Neural cell (in vitro differentiated cells): ENCODE measurements at regions not wholly inside any gene's neighbourhood (a gene's known extent, or its start where the extent isn't known, plus 50 kb on each side); places are given as distances from the start of the nearest gene placed in this dataset.

Source experiments
- EP300 ChIP-seq: fragments of 450-650 bp; conservative IDR thresholded peaks from 2 replicates; pipeline ENCODE4 v1.6.1; 2014; ENCODE audit warnings: antibody characterized with exemption, mild to moderate bottlenecking, moderate library complexity; ENCODE audit not compliant: poor library complexity, severe bottlenecking
- EZH2 ChIP-seq: fragments of 200-600, 300-800 bp; shearing (Covaris generic), sonication (generic); IDR thresholded peaks from 2 replicates; pipeline ENCODE4 v1.6.1; 2014; ENCODE audit warnings: antibody characterized with exemption, low read length, borderline replicate concordance, mild to moderate bottlenecking; ENCODE audit not compliant: insufficient read depth, poor library complexity, severe bottlenecking
- POLR2AphosphoS5 ChIP-seq: IDR thresholded peaks from 2 replicates; pipeline ENCODE4 v1.6.1; 2012
- RAD21 ChIP-seq: fragments of 450-650 bp; conservative IDR thresholded peaks from 2 replicates; pipeline ENCODE4 v1.6.1; 2014; ENCODE audit warnings: antibody characterized with exemption, mild to moderate bottlenecking, moderate library complexity
- TAF1 ChIP-seq: IDR thresholded peaks from 2 replicates; pipeline ENCODE4 v1.6.1; 2012; ENCODE audit warnings: low read depth
- TF ChIP-seq, protein P1 (sequence below): fragments of 450-650 bp; IDR thresholded peaks from 2 replicates; pipeline ENCODE4 v1.5.1; 2014; ENCODE audit warnings: antibody characterized with exemption, mild to moderate bottlenecking, moderate library complexity; ENCODE audit not compliant: poor library complexity, severe bottlenecking
- TF ChIP-seq, protein P2 (sequence below): IDR thresholded peaks from 2 replicates; pipeline ENCODE4 v1.6.1; 2012; ENCODE audit warnings: borderline replicate concordance

DNA sequence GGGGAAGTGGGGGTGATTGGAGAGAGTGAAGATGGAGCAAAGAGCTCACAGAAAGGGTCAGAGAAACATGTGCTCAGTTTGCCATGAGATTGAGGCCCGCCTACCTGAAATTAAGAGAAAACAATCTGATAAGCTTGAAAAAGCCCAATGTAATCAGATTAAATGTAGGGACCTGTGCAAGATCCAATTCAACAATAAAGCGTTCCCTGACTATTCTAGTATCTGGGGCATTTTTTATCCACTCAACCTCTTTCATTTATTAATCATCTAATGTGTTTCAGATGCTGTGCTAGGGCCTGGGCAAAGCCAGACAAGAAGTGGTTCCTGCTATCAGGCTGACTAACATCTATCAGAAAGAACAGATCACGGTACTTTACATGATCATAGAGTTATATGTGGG is 238.4 kb upstream of the MYO3A start:
- TF ChIP-seq EZH2, result no peak
- no peak for TF ChIP-seq POLR2AphosphoS5
- TF ChIP-seq, protein P1, sequence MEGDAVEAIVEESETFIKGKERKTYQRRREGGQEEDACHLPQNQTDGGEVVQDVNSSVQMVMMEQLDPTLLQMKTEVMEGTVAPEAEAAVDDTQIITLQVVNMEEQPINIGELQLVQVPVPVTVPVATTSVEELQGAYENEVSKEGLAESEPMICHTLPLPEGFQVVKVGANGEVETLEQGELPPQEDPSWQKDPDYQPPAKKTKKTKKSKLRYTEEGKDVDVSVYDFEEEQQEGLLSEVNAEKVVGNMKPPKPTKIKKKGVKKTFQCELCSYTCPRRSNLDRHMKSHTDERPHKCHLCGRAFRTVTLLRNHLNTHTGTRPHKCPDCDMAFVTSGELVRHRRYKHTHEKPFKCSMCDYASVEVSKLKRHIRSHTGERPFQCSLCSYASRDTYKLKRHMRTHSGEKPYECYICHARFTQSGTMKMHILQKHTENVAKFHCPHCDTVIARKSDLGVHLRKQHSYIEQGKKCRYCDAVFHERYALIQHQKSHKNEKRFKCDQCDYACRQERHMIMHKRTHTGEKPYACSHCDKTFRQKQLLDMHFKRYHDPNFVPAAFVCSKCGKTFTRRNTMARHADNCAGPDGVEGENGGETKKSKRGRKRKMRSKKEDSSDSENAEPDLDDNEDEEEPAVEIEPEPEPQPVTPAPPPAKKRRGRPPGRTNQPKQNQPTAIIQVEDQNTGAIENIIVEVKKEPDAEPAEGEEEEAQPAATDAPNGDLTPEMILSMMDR, result no peak
- TF ChIP-seq TAF1, result no peak
- no peak for TF ChIP-seq RAD21
- TF ChIP-seq EP300, result no peak
- TF ChIP-seq, protein P2, sequence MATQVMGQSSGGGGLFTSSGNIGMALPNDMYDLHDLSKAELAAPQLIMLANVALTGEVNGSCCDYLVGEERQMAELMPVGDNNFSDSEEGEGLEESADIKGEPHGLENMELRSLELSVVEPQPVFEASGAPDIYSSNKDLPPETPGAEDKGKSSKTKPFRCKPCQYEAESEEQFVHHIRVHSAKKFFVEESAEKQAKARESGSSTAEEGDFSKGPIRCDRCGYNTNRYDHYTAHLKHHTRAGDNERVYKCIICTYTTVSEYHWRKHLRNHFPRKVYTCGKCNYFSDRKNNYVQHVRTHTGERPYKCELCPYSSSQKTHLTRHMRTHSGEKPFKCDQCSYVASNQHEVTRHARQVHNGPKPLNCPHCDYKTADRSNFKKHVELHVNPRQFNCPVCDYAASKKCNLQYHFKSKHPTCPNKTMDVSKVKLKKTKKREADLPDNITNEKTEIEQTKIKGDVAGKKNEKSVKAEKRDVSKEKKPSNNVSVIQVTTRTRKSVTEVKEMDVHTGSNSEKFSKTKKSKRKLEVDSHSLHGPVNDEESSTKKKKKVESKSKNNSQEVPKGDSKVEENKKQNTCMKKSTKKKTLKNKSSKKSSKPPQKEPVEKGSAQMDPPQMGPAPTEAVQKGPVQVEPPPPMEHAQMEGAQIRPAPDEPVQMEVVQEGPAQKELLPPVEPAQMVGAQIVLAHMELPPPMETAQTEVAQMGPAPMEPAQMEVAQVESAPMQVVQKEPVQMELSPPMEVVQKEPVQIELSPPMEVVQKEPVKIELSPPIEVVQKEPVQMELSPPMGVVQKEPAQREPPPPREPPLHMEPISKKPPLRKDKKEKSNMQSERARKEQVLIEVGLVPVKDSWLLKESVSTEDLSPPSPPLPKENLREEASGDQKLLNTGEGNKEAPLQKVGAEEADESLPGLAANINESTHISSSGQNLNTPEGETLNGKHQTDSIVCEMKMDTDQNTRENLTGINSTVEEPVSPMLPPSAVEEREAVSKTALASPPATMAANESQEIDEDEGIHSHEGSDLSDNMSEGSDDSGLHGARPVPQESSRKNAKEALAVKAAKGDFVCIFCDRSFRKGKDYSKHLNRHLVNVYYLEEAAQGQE, result no peak
